GM12864 (cell line): ENCODE measurements at regions not wholly inside any gene's neighbourhood (a gene's known extent, or its start where the extent isn't known, plus 50 kb on each side); places are given as distances from the start of the nearest gene placed in this dataset.

ENCODE experiments used
- DNase-seq: peaks from one replicate; pipeline ENCODE4 v3.0.0-alpha.2; 2011; ENCODE audit warnings: low read depth
- H3K4me3 ChIP-seq: 2 replicates; pipeline ENCODE4 v1.5.1; 2011; ENCODE audit warnings: mild to moderate bottlenecking, low read depth, low read length, control low read depth
- CTCF ChIP-seq: IDR thresholded peaks from 2 replicates; pipeline ENCODE4 v1.5.1; 2011; ENCODE audit warnings: low read depth, mild to moderate bottlenecking, moderate library complexity, low read length, control low read depth, inconsistent platforms; ENCODE audit errors: missing control alignments

GRCh38 chr2:180747728-180748127 lies 232.7 kb upstream of the UBE2E3 start:
- DNase-seq, result no peak
- H3K4me3 ChIP-seq, result no peak overlapping the region
- TF ChIP-seq CTCF, result no peak

GRCh38 chr2:180743401-180743800 lies 237.0 kb upstream of the UBE2E3 start:
- no peak overlapping the region for H3K4me3 ChIP-seq
- DNase-seq, result no peak
- no peak for TF ChIP-seq CTCF

GRCh38 chr2:180742801-180743200 lies 237.6 kb upstream of the UBE2E3 start:
- H3K4me3 ChIP-seq, result no peak overlapping the region
- DNase-seq, result no peak
- no peak for TF ChIP-seq CTCF

GRCh38 chr2:180739070-180739469 lies 241.3 kb upstream of the UBE2E3 start:
- no peak for DNase-seq
- no peak for TF ChIP-seq CTCF
- H3K4me3 ChIP-seq, result no peak overlapping the region

GRCh38 chr2:180735799-180736198 lies 244.6 kb upstream of the UBE2E3 start:
- DNase-seq, result no peak
- no peak overlapping the region for H3K4me3 ChIP-seq
- no peak for TF ChIP-seq CTCF

GRCh38 chr2:180734382-180734781 lies 246.0 kb upstream of the UBE2E3 start:
- H3K4me3 ChIP-seq, result no peak overlapping the region
- TF ChIP-seq CTCF, result no peak
- no peak for DNase-seq

- H3K4me3 ChIP-seq, result no peak overlapping the region
- no peak for TF ChIP-seq CTCF
- no peak for DNase-seq
Measured at GRCh38 chr2:180733330-180733729, 247.1 kb upstream of the UBE2E3 start.
